KMS-11 (cell line): ENCODE measurements at regions not wholly inside any gene's neighbourhood (a gene's known extent, or its start where the extent isn't known, plus 50 kb on each side); places are given as distances from the start of the nearest gene placed in this dataset.

Source experiments
- H2AFZ ChIP-seq: fragments of 200-600 bp; sonication (generic); 2 replicates; pipeline ENCODE4 v1.6.1; 2016; ENCODE audit warnings: antibody characterized with exemption, mixed run types, low read depth
- H3K27ac ChIP-seq: fragments of 200-600 bp; sonication (generic); 2 replicates; pipeline ENCODE4 v1.6.1; 2016; ENCODE audit warnings: mild to moderate bottlenecking, mixed run types
- H3K27me3 ChIP-seq: fragments of 200-600 bp; sonication (generic); 2 replicates; pipeline ENCODE4 v1.6.1; 2017; ENCODE audit warnings: mild to moderate bottlenecking, low read depth, mixed run types, moderate library complexity; ENCODE audit not compliant: insufficient read depth
- H3K36me3 ChIP-seq: fragments of 200-600 bp; sonication (generic); 2 replicates; pipeline ENCODE4 v1.6.1; 2017; ENCODE audit warnings: mild to moderate bottlenecking, mixed run types; ENCODE audit not compliant: insufficient read depth
- H3K4me1 ChIP-seq: fragments of 200-600 bp; sonication (generic); 2 replicates; pipeline ENCODE4 v1.6.1; 2016; ENCODE audit warnings: mild to moderate bottlenecking, low read depth, mixed run types; ENCODE audit not compliant: poor library complexity, severe bottlenecking
- H3K4me2 ChIP-seq: fragments of 200-600 bp; sonication (generic); 2 replicates; pipeline ENCODE4 v1.7.0; 2016; ENCODE audit warnings: mild to moderate bottlenecking, mixed run types
- H3K4me3 ChIP-seq: fragments of 200-600 bp; sonication (generic); IDR thresholded peaks from 2 replicates; pipeline ENCODE4 v1.6.1; 2017; ENCODE audit warnings: low read depth, low read length, mixed read lengths; ENCODE audit not compliant: insufficient read depth
- H3K79me2 ChIP-seq: fragments of 200-600 bp; sonication (generic); 2 replicates; pipeline ENCODE4 v1.6.1; 2016; ENCODE audit warnings: low read depth, mixed run types; ENCODE audit not compliant: insufficient read depth
- H3K9ac ChIP-seq: fragments of 200-600 bp; sonication (generic); 2 replicates; pipeline ENCODE4 v1.6.1; 2016; ENCODE audit warnings: mild to moderate bottlenecking, mixed run types
- H4K20me1 ChIP-seq: fragments of 200-600 bp; sonication (generic); 2 replicates; pipeline ENCODE4 v1.6.1; 2016; ENCODE audit warnings: mild to moderate bottlenecking, mixed run types; ENCODE audit not compliant: insufficient read depth
- TF ChIP-seq, protein P1 (sequence below): fragments of 200-600 bp; sonication (generic); conservative IDR thresholded peaks from 2 replicates; pipeline ENCODE4 v1.6.1; 2017; ENCODE audit warnings: low read depth, mild to moderate bottlenecking, antibody characterized with exemption, low read length, moderate library complexity, mixed read lengths

DNA sequence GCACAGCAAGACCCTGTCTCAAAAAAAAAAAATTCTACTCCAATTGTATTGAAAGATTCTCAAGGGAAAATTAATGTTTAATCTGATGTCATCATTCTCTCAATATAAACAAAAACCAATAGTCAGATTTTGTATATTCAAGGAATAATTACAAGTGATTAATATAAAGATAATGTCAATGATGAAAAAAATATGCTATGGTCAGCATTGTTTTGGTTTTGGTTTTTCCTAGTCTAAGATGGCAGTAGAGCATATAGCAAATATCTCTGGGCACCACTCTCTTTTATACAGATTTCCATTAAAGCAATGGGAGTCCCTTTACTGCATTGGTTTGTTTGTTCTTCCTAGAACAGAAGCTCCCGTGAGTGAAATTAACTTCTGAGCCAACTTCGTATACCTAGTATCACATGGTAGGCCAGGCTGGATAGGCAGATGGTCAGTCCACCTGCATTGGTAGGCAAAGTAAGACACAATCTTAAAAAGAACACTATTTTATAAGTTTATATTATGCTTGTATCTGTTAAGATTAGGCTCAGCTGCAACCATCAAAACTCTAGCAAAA, 523.8 kb upstream of the JARID2 start:
- H3K4me1 ChIP-seq: no peaks in the 10 kb centered on the region
- no peak overlapping the region for H3K27ac ChIP-seq
- H3K9ac ChIP-seq: no peak overlapping the region
- H4K20me1 ChIP-seq: no peaks in the 10 kb centered on the region
- TF ChIP-seq, protein P1, sequence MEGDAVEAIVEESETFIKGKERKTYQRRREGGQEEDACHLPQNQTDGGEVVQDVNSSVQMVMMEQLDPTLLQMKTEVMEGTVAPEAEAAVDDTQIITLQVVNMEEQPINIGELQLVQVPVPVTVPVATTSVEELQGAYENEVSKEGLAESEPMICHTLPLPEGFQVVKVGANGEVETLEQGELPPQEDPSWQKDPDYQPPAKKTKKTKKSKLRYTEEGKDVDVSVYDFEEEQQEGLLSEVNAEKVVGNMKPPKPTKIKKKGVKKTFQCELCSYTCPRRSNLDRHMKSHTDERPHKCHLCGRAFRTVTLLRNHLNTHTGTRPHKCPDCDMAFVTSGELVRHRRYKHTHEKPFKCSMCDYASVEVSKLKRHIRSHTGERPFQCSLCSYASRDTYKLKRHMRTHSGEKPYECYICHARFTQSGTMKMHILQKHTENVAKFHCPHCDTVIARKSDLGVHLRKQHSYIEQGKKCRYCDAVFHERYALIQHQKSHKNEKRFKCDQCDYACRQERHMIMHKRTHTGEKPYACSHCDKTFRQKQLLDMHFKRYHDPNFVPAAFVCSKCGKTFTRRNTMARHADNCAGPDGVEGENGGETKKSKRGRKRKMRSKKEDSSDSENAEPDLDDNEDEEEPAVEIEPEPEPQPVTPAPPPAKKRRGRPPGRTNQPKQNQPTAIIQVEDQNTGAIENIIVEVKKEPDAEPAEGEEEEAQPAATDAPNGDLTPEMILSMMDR: no peak
- no peaks in the 10 kb centered on the region for H3K79me2 ChIP-seq
- no peaks in the 10 kb centered on the region for H3K36me3 ChIP-seq
- H2AFZ ChIP-seq: no peak overlapping the region
- no peaks in the 10 kb centered on the region for H3K27me3 ChIP-seq
- no peak overlapping the region for H3K4me2 ChIP-seq
- H3K4me3 ChIP-seq: no peak overlapping the region

DNA sequence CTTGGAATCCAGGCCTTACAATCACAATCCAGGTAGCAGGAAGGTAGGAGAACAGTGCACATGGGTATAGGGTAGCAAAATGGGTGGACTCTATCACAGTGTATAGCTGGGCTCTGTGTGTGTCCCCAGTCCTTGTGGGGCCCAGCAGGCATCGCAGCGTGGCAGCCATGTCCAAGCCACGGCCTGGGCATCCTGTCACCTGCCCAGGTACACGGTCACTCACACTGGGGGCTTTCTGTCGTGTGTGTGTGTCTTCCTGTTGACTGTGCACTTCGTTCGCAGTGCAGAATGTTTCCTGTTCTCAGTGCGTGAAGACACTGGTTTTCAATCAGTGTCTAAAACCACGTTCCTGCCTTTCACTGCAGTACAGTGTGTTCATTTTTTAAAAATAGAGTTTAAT, 523.2 kb upstream of the JARID2 start:
- Histone ChIP-seq H3K79me2 (no peaks in the 10 kb centered on the region), H3K36me3 (no peaks in the 10 kb centered on the region), H2AFZ (no peak overlapping the region), H3K4me1 (no peaks in the 10 kb centered on the region), H3K27me3 (no peaks in the 10 kb centered on the region), H3K4me3 (no peak overlapping the region), H3K4me2 (no peak overlapping the region), H3K9ac (no peak overlapping the region), H4K20me1 (no peaks in the 10 kb centered on the region), H3K27ac (no peak overlapping the region)
- TF ChIP-seq, protein P1: no peak

DNA sequence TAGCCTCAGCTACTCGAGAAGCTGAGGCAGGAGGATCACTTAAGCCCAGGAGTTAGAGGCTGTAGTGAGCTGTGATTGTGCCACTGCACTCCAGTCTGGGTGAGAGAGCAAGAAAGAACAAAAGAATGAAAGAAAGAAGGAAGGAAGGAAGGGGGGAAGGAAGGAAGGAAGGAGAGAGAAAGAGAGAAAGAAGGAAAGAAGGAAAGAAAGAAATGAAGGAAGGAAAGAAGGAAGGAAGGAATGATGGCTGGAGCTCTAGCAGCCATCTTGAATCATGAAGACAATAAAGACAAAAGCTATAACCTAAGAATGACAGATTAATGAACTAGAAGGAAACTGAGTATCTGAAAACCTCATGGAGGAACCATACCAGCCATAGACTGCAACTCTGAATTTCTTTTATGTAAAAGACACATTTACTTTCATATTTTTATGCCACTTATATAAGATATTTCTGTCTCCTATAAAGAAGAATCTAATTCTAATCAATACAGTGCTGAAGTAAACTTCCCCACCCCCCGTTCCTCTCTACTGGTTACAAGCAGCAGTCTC, 522.3 kb upstream of the JARID2 start:
- Histone ChIP-seq H2AFZ (no peak overlapping the region), H3K27me3 (no peaks in the 10 kb centered on the region), H3K79me2 (no peaks in the 10 kb centered on the region), H3K27ac (no peak overlapping the region), H3K4me1 (no peaks in the 10 kb centered on the region), H3K4me2 (no peak overlapping the region), H3K9ac (no peak overlapping the region), H3K4me3 (no peak overlapping the region), H4K20me1 (no peaks in the 10 kb centered on the region), H3K36me3 (no peaks in the 10 kb centered on the region)
- TF ChIP-seq, protein P1: no peak

DNA sequence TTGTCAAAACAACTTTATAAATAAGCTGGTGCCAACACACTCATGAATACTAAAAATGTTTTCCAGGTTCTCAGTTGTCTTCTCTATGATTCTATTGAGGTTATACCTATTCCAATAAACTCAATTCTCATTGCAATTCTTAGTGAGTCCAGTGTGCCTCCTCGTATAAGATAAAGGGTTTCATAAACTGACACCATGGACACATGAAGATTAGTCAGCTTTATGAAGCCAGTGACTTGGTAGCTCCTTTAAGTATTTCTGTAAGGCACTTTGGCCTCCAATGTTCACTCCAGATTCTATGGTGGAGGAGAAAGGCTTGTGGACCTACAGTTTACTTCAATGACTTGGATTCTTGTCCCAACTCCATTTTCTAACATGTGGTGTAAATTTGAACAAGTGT, 521.3 kb upstream of the JARID2 start:
- Histone ChIP-seq H3K27me3 (no peaks in the 10 kb centered on the region), H3K27ac (no peak overlapping the region), H3K9ac (no peak overlapping the region), H2AFZ (no peak overlapping the region), H3K36me3 (no peaks in the 10 kb centered on the region), H3K79me2 (no peaks in the 10 kb centered on the region), H3K4me3 (no peak overlapping the region), H3K4me1 (no peaks in the 10 kb centered on the region), H4K20me1 (no peaks in the 10 kb centered on the region), H3K4me2 (no peak overlapping the region)
- TF ChIP-seq, protein P1: no peak
